ENCODE measurements at regions not wholly inside any gene's neighbourhood (a gene's known extent, or its start where the extent isn't known, plus 50 kb on each side); places are given as distances from the start of the nearest gene placed in this dataset.

DNA sequence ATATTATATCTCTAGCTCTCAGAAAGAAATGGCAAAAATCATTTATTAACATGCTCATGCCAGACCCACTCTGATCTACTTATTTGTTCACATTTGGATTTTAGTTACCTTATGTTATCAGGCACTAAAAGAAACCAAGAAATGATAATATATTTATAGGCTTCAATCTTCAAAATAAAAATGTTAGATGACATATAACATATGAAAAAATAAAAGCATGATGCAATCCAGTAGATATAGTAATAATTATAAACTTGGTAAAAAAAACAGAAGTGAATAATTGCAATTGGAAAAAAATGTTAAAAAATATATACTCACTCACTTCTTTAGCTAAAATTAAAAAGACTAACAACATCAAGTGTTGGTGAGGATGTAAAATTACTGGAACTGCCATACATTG is 248.3 kb upstream of the VRK2 start:
- H3K27me3 ChIP-seq (ENCODE audit: control insufficient read depth, insufficient read depth, low read length) = no peaks in the 10 kb centered on the region
- no peak overlapping the region for H3K4me3 ChIP-seq (ENCODE audit: low read depth in 2 of 2, low read length in 2 of 2)
- ATAC-seq (no peak), DNase-seq (ENCODE audit: low read depth, low spot score) (no peak)
- TF ChIP-seq SIN3A (IDR thresholded peaks at IDR 0.05; ENCODE audit: borderline replicate concordance, insufficient read depth, low read depth, low read length) = no peak
- no peak for TF ChIP-seq TCF7L2 (IDR thresholded peaks at IDR 0.05; ENCODE audit: low read depth, low read length)
- TF ChIP-seq, protein P1, sequence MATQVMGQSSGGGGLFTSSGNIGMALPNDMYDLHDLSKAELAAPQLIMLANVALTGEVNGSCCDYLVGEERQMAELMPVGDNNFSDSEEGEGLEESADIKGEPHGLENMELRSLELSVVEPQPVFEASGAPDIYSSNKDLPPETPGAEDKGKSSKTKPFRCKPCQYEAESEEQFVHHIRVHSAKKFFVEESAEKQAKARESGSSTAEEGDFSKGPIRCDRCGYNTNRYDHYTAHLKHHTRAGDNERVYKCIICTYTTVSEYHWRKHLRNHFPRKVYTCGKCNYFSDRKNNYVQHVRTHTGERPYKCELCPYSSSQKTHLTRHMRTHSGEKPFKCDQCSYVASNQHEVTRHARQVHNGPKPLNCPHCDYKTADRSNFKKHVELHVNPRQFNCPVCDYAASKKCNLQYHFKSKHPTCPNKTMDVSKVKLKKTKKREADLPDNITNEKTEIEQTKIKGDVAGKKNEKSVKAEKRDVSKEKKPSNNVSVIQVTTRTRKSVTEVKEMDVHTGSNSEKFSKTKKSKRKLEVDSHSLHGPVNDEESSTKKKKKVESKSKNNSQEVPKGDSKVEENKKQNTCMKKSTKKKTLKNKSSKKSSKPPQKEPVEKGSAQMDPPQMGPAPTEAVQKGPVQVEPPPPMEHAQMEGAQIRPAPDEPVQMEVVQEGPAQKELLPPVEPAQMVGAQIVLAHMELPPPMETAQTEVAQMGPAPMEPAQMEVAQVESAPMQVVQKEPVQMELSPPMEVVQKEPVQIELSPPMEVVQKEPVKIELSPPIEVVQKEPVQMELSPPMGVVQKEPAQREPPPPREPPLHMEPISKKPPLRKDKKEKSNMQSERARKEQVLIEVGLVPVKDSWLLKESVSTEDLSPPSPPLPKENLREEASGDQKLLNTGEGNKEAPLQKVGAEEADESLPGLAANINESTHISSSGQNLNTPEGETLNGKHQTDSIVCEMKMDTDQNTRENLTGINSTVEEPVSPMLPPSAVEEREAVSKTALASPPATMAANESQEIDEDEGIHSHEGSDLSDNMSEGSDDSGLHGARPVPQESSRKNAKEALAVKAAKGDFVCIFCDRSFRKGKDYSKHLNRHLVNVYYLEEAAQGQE (IDR thresholded peaks at IDR 0.05; ENCODE audit: insufficient read depth in 1 of 2, low read depth in 2 of 2, low read length in 1 of 2) = no peak
- TF ChIP-seq, protein P2, sequence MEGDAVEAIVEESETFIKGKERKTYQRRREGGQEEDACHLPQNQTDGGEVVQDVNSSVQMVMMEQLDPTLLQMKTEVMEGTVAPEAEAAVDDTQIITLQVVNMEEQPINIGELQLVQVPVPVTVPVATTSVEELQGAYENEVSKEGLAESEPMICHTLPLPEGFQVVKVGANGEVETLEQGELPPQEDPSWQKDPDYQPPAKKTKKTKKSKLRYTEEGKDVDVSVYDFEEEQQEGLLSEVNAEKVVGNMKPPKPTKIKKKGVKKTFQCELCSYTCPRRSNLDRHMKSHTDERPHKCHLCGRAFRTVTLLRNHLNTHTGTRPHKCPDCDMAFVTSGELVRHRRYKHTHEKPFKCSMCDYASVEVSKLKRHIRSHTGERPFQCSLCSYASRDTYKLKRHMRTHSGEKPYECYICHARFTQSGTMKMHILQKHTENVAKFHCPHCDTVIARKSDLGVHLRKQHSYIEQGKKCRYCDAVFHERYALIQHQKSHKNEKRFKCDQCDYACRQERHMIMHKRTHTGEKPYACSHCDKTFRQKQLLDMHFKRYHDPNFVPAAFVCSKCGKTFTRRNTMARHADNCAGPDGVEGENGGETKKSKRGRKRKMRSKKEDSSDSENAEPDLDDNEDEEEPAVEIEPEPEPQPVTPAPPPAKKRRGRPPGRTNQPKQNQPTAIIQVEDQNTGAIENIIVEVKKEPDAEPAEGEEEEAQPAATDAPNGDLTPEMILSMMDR (IDR thresholded peaks at IDR 0.05) = no peak
- TF ChIP-seq POLR2AphosphoS5 (IDR thresholded peaks at IDR 0.05; ENCODE audit: low read depth, low read length) = no peak
- ChIA-PET CTCF (no interaction called here), POLR2A (interaction anchor here (0.6 kb wide), 1 partner anchor 1164 kb away, joined by 3 read pairs; no protein-coding TSS in a partner anchor)
- in situ Hi-C loops (cut with HindIII; ENCODE audit: low pct_unique_long_range_greater_than_20kb, low sequenced_read_pairs) (no loop called here), intact Hi-C loops (cut with micrococcal nuclease; ENCODE audit: unreplicated experiment) (no loop called here)
- no peaks in the 10 kb centered on the region for H3K36me3 ChIP-seq (ENCODE audit: control insufficient read depth, insufficient read depth, low read length)
- no peak overlapping the region for H3K27ac ChIP-seq (ENCODE audit: low read length)
- 0 out of 2 replicates have a peak, but pooled peaks cover 3% of the 10 kb centered on the region for H3K9me3 ChIP-seq (ENCODE audit: control insufficient read depth, insufficient read depth, low read depth, low read length)
- H3K4me1 ChIP-seq (ENCODE audit: control insufficient read depth, insufficient read depth, low read length) = no peaks in the 10 kb centered on the region
- BruUV-seq (replicated peaks) = no TSS peak

DNA sequence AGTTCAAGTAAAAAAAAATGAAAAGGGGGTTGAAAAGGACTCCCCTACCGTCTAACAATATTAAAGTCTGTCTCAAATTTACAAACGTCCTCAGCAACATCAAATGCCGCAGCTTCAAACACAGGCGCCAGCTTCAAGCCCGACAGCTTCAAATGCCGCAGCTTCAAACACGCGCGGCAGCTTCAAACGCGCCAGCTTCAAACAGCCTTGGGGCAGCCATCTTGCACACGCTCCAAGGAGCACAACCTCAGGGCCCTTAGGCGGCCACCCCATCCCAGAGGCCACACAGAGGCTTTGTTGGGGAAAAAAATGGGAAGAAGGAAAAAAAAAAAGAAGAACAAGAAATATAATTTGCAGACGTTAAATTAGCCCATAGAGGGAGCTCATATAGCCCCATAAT is 244.4 kb upstream of the VRK2 start:
- CTCF ChIA-PET = interaction anchor here (0.7 kb wide), 1 partner anchor 78 kb away, joined by 3 read pairs; no protein-coding TSS in a partner anchor
- H3K27me3 ChIP-seq (ENCODE audit: control insufficient read depth, insufficient read depth, low read length) = no peaks in the 10 kb centered on the region
- no TSS peak for BruUV-seq (replicated peaks)
- POLR2A ChIA-PET = no interaction called here
- intact Hi-C loops (cut with micrococcal nuclease; ENCODE audit: unreplicated experiment) = no loop called here
- H3K27ac ChIP-seq (ENCODE audit: low read length) = no peak overlapping the region
- in situ Hi-C loops (cut with HindIII; ENCODE audit: low pct_unique_long_range_greater_than_20kb, low sequenced_read_pairs) = no loop called here
- ATAC-seq (no peak), DNase-seq (ENCODE audit: low read depth, low spot score) (no peak)
- TF ChIP-seq SIN3A (IDR thresholded peaks at IDR 0.05; ENCODE audit: borderline replicate concordance, insufficient read depth, low read depth, low read length) (no peak), TCF7L2 (IDR thresholded peaks at IDR 0.05; ENCODE audit: low read depth, low read length) (no peak), POLR2AphosphoS5 (IDR thresholded peaks at IDR 0.05; ENCODE audit: low read depth, low read length) (no peak)
- H3K4me1 ChIP-seq (ENCODE audit: control insufficient read depth, insufficient read depth, low read length) = no peaks in the 10 kb centered on the region
- H3K9me3 ChIP-seq (ENCODE audit: control insufficient read depth, insufficient read depth, low read depth, low read length) = 0 out of 2 replicates have a peak, but pooled peaks cover 3% of the 10 kb centered on the region
- H3K36me3 ChIP-seq (ENCODE audit: control insufficient read depth, insufficient read depth, low read length) = no peaks in the 10 kb centered on the region
- no peak overlapping the region for H3K4me3 ChIP-seq (ENCODE audit: low read depth in 2 of 2, low read length in 2 of 2)

DNA sequence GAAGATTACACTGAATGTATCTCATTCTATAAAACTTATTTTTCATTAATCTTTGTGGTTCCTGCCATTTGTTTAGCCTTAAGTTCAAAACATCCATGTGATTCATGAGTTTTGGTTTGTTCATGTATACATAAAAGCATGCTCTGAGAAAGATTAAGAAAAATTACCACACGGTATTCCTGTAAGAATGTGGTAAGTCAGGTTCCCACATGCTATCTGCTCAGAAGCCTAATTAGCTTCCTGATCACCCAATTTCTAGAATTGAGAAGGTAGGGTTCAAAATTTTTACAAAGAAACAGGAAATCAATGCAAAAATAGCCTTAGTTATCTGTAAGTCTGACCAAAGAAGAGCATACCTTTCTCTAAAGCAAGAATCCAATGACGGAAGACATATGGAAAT is 241.6 kb upstream of the VRK2 start:
- H3K27ac ChIP-seq (ENCODE audit: low read length) = no peak overlapping the region
- CTCF ChIA-PET = no interaction called here
- H3K36me3 ChIP-seq (ENCODE audit: control insufficient read depth, insufficient read depth, low read length) = no peaks in the 10 kb centered on the region
- H3K9me3 ChIP-seq (ENCODE audit: control insufficient read depth, insufficient read depth, low read depth, low read length) = 0 out of 2 replicates have a peak, but pooled peaks cover 1% of the 10 kb centered on the region
- intact Hi-C loops (cut with micrococcal nuclease; ENCODE audit: unreplicated experiment) (no loop called here), in situ Hi-C loops (cut with HindIII; ENCODE audit: low pct_unique_long_range_greater_than_20kb, low sequenced_read_pairs) (no loop called here)
- POLR2A ChIA-PET = no interaction called here
- no peaks in the 10 kb centered on the region for H3K27me3 ChIP-seq (ENCODE audit: control insufficient read depth, insufficient read depth, low read length)
- ATAC-seq (no peak), DNase-seq (ENCODE audit: low read depth, low spot score) (no peak)
- BruUV-seq (replicated peaks) = no TSS peak
- TF ChIP-seq, protein P2 (IDR thresholded peaks at IDR 0.05) = no peak
- TF ChIP-seq, protein P1 (IDR thresholded peaks at IDR 0.05; ENCODE audit: insufficient read depth in 1 of 2, low read depth in 2 of 2, low read length in 1 of 2) = no peak
- TF ChIP-seq TCF7L2 (IDR thresholded peaks at IDR 0.05; ENCODE audit: low read depth, low read length) = no peak
- TF ChIP-seq SIN3A (IDR thresholded peaks at IDR 0.05; ENCODE audit: borderline replicate concordance, insufficient read depth, low read depth, low read length) = no peak
- no peak for TF ChIP-seq POLR2AphosphoS5 (IDR thresholded peaks at IDR 0.05; ENCODE audit: low read depth, low read length)
- no peak overlapping the region for H3K4me3 ChIP-seq (ENCODE audit: low read depth in 2 of 2, low read length in 2 of 2)
- H3K4me1 ChIP-seq (ENCODE audit: control insufficient read depth, insufficient read depth, low read length) = no peaks in the 10 kb centered on the region

Data from Panc1 (cell line).